GM21381 (cell line): ENCODE measurements at regions not wholly inside any gene's neighbourhood (a gene's known extent, or its start where the extent isn't known, plus 50 kb on each side); places are given as distances from the start of the nearest gene placed in this dataset.

ENCODE experiments used
- ATAC-seq: cut with Tn5 transposase; IDR thresholded peaks from one replicate; pipeline ENCODE4 v1.9.1; 2021; ENCODE audit warnings: mild to moderate bottlenecking, moderate library complexity; ENCODE audit not compliant: unreplicated experiment

- ATAC-seq = no peak
Observed at GRCh38 chr2:2527148-2527547, 196.1 kb upstream of the MYT1L start.

- no peak for ATAC-seq
Observed at GRCh38 chr2:2524348-2524941, 193.4 kb upstream of the MYT1L start.

GRCh38 chr2:2523461-2524347 lies 192.6 kb upstream of the MYT1L start:
- no peak for ATAC-seq

GRCh38 chr2:2520401-2520811 lies 189.3 kb upstream of the MYT1L start:
- no peak for ATAC-seq

- ATAC-seq = no peak
Observed at GRCh38 chr2:2519381-2519780, 188.3 kb upstream of the MYT1L start.

- ATAC-seq = no peak
Observed at GRCh38 chr2:2517399-2517798, 186.3 kb upstream of the MYT1L start.

GRCh38 chr2:2516386-2516785 lies 185.3 kb upstream of the MYT1L start:
- no peak for ATAC-seq

GRCh38 chr2:2512931-2513330 lies 181.9 kb upstream of the MYT1L start:
- ATAC-seq = no peak

GRCh38 chr2:2507417-2507997 lies 176.4 kb upstream of the MYT1L start:
- no peak for ATAC-seq

GRCh38 chr2:2506536-2506935 lies 175.5 kb upstream of the MYT1L start:
- ATAC-seq = no peak

- no peak for ATAC-seq
Observed at GRCh38 chr2:2505604-2506003, 174.5 kb upstream of the MYT1L start.

- ATAC-seq = no peak
Observed at GRCh38 chr2:2503864-2504418, 172.9 kb upstream of the MYT1L start.

- no peak for ATAC-seq
Observed at GRCh38 chr2:2502201-2502549, 171.1 kb upstream of the MYT1L start.

GRCh38 chr2:2501454-2502200 lies 170.6 kb upstream of the MYT1L start:
- ATAC-seq = no peak

- no peak for ATAC-seq
Observed at GRCh38 chr2:2495606-2496005, 164.5 kb upstream of the MYT1L start.

- no peak for ATAC-seq
Observed at GRCh38 chr2:2493496-2493895, 162.4 kb upstream of the MYT1L start.

GRCh38 chr2:2492800-2493199 lies 161.7 kb upstream of the MYT1L start:
- ATAC-seq = no peak

GRCh38 chr2:2491964-2492363 lies 160.9 kb upstream of the MYT1L start:
- no peak for ATAC-seq

- no peak for ATAC-seq
Observed at GRCh38 chr2:2484301-2484700, 153.2 kb upstream of the MYT1L start.

- ATAC-seq = no peak
Observed at GRCh38 chr2:2482851-2483250, 151.8 kb upstream of the MYT1L start.

- no peak for ATAC-seq
Observed at GRCh38 chr2:2472881-2473280, 141.8 kb upstream of the MYT1L start.
